HG02981 (cell line): ENCODE measurements at regions not wholly inside any gene's neighbourhood (a gene's known extent, or its start where the extent isn't known, plus 50 kb on each side); places are given as distances from the start of the nearest gene placed in this dataset.
A peak's percentile ranks its signal among the peaks of the same experiment; 100 is the strongest.
"Not testable (repeated sequence)": the region's sequence is repeated elsewhere in the genome, so short reads cannot be mapped to it uniquely, and the experiment has no call there.

Source experiments
- ATAC-seq: cut with Tn5 transposase; IDR thresholded peaks from one replicate; pipeline ENCODE4 v1.9.1; 2021; ENCODE audit warnings: mild to moderate bottlenecking, moderate library complexity; ENCODE audit not compliant: unreplicated experiment

DNA sequence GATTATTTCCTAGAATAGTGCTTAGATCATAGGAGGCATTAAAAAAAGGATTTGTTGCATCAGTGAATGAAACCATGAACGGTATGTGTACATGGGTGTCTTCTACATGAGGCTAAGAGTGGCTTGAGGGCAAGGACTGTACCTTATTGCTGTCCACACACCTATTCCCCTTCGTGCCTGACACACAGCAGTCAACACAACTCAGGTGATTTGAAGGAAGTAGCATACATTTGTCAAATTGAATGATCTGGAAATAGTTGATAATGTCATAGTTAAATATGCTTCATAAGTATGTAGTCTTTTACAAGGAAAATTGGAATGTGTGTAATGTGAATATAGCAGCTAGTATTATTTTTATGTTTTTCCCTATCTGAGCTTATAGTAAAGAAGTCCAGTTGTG, 189.0 kb upstream of the DAB1 start:
- ATAC-seq, result no peak

DNA sequence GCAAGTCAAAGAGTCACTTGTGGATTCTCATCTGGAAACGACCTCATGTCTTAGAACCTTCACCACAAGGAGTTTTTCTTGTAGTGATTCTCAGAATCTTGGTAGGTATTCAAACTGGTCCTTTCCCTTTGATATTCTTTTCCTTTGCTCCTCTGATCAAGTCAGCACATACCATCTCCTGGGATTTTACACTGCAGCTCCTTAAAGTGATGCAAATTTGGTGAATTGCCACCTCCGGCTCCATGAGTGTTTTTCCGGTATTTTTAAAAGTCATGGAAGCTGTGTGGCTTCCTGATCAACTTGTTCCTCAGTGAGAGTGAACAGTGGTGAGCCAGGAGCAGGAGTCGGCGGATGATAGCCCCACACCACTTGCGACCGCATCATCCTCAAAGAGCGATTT, 182.1 kb upstream of the DAB1 start:
- no peak for ATAC-seq

DNA sequence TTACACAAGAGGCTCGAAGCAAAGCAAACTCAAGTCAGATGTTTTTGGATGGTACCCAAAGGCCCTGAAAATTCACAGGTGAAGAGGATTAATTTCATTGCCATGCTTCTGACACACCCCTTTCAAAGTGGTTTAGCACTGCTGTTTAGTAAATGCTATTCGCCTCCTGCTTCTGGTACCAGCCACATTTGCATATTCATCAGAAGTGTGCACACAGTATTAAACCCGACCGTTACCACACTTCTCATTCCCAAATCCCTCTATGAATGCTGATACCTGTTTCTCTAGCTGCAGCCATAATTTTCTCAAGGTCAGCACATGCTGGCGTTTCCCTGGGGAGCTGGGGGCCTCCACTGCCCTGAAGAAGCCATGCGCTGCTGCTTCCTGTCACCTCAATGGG, 179.8 kb upstream of the DAB1 start:
- no peak for ATAC-seq

DNA sequence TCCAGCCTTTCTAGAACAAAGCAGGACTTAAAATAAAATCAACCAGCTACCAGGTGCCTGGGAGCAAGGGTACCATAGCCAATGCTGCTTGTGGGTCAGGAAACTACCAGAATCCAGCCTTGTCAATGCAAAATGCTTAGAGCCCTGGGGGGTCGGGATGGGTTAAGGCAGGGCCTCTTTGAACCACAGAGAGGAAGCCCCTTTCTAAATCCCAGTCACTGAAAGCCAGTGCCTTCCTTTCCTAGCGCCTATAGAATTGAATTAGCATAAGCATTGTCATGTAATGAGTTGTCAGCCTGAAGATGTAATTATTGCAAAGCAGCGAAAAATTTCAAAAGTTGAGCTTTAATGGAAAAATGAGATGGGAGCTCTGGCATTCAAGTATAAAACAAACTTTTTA, 176.6 kb upstream of the DAB1 start:
- no peak for ATAC-seq

DNA sequence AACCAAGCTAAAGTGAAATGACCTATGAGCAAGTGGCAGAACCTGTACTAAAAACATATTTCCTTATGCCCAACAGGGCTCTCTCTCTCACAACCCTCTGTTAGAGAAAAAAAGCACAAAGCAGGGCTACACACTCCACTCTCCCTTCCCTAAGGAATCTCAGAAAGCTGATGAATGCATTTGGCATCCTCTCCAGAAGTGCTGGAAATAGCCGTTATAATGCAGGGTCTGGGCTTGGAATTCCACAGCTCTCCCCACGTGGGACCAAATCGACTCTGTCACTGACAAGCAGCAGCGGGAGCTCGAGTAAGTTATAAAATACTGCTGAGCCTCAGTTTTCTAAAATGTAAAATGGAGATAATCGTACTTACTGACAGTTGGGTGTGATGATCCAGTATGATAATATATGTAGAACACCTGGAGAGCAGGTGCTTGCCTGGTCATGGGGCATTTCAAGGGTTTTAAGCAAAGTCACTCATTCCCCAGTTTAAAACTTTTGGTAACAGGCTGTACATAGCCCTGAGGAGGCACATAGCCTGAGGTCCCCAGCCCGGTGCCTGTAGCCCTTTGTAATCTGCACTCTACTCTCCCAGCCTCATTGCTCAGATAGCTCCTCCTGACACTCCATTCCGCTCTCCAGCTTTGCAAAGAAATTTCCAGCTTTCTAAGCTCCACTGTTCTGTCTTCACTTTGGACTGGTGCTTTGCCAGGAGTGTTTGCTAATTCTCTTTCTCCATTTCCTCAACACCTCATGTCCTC, 175.6 kb upstream of the DAB1 start:
- ATAC-seq, result no peak

GRCh38 chr1:57597036-57597435, 173.2 kb upstream of the DAB1 start:
- no peak for ATAC-seq

- no peak for ATAC-seq
These were observed 170.1 kb upstream of the DAB1 start for GRCh38 chr1:57594002-57594401.

DNA sequence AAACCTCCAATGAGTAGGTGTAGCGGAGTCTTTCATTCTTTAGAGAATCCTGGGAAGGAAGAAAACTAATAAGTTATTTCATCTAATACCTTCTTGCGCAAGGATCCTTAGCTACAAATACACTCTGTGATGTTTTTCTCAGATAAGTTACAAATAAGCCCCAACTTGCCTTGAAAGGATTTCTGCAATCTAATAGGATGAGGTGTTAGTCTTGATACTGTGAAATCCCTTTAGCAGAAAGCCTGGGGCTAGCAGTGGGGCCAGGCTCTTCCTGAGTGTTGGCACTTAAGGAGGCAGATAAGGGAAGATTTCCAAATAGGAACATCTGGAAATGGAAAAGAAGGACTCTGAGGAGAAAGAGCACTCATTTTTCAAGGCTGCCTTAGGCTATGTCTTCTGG, 168.0 kb upstream of the DAB1 start:
- no peak for ATAC-seq

DNA sequence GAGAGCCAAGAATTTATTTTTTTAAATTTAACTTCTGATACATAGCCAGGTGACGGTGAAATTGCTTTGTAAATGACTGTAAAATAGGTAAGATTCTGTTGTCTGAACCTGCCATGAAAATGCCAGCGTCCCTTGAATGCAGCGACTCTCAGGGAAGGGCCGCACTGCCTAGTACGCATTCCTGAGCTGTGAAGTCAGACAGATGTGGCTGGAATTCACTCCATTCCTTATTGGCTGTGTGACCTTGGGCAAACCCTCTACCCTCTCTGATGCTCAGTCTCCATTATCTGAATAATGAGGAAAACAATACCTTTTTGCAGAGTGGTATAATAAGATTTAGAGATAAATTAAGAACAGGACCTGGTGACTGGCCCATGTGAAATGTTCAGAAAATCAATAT, 167.1 kb upstream of the DAB1 start:
- no peak for ATAC-seq

- no peak for ATAC-seq
These were observed 163.0 kb upstream of the DAB1 start for GRCh38 chr1:57586842-57587241.

DNA sequence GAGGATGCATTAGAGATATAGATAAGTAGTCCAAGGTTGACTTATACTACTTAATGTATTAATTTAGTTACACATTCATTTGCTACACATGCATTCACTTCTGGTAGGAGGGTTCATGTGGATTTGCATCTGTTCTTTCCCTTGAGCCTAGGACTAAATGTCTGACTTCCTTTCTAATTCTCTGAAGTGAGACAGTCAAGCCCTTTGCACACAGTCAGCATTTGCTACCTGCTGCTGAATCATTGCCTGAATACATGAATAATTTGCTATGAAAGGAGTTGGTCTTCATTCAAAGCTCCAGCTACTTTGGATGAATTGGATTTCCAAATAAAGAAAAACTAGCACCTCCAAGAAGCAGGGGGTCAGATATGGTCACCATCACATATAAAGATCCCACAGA, 154.8 kb upstream of the DAB1 start:
- ATAC-seq, result no peak

GRCh38 chr1:57578099-57578498, 154.2 kb upstream of the DAB1 start:
- ATAC-seq, result no peak

DNA sequence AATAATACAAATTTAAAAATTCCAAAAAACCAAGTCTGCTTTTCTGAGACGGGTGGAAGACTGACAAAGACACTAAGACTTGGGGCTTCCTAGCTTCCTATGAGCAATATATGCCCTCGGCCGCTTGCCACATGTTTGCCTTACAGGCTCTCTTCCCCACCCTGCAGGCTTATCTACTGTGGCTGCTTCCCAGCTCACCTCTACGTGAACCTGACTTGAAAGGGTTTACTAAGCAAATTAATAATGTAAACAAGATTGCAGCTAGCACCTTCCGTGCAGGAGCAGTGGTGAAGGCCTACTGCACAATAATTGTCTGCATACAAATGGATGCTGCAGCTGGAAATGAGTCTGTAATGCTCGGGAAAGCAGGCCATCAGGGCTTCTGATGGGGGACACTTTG, 152.9 kb upstream of the DAB1 start:
- no peak for ATAC-seq

GRCh38 chr1:57572016-57572415, 148.2 kb upstream of the DAB1 start:
- no peak for ATAC-seq

DNA sequence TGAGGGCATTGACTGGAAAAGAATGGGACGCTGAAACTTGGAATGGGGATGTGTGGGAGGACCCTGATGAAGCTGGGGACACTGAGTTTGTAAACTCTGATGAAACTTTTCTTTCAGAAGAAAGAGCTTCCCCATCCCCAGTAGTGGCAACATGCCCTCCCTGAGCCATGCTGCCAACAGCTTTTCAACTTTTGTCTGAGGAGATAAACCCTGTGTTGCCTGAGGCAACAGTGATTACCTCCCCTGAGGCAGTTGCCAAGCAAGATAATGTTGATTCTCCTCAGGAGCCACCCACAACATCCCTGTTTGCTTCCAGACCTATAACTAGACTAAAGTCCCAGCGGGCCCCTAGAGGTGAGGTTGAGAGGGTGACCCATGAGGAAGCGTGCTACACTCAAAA, 134.2 kb upstream of the DAB1 start:
- ATAC-seq, result not testable (repeated sequence)

DNA sequence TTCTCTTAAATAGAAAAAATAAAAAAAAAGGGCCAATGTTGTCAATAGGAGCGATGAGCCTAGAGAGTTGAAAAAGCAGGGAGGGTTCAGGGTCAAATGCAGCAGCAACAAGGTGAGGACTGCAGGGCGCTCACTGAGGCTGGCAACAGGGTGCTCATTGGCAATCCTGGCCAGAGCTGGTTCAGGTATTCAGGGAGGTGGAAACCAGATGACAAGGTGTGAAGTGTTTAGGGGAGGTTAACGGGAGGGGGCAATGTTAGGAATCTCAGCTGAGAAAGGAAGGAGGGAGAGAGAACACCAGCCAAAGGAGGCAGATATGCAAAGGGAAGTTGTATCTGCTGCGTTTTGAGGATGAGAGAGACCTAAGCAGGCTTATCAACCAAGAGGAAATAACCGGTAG, 129.8 kb upstream of the DAB1 start:
- ATAC-seq, result no peak

GRCh38 chr1:57551476-57551875, 127.6 kb upstream of the DAB1 start:
- ATAC-seq, result no peak

GRCh38 chr1:57550092-57550491, 126.2 kb upstream of the DAB1 start:
- ATAC-seq, result peak; percentile 69

DNA sequence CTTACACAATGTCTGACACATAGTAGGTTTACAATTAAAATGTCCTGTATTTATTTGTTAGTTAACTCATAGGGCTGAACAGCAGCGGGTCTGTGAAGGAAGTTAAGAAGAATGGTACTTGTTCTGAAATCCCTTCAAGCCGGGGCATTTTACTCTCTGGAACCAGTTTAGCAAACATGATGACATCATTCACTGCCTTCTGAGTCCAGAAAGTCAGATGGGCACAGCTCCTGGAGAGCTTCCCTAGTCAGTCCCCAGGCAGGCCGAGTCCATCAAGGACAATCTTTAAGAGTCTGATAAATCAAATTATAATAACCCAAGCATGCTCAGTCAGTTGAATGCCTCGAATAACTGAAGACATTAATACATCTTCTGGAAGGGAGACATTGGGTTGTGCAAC, 125.4 kb upstream of the DAB1 start:
- ATAC-seq, result no peak

DNA sequence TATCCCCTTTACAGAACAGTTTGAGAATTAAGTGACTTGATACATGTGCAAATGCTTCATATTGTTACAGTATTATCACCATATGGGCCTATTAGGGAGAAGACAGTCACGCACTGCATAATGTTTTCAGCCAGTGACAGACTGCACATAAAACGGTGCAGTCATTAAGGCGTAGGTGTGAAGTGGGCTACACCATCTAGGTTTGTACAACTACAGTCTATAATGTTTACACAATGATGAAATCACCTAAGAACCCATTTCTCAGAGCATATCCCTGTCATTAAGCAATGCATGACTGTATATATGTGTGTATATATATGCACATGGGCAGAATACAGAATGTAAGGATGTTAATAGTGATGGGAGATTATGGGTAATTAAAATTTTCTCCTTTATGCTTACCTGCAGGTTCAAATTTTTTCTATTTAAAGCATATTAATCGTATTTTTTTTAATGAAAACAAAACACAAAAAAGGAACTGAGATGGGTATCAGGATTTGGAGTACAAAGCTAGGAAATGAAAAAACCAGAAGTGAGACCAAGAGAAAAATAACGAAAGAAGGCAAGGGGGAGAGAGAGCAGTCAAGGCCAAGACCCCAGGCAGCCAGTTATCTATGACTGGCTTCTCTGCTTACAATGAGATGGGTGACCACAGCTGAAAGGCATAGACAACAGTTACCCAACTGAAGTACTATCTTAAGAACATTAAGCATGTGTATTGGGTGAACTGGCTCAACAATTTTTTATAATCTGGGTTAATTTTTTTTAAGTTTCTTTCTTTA, 122.9 kb upstream of the DAB1 start:
- peak; percentile 45 for ATAC-seq

- no peak for ATAC-seq
These were observed 120.5 kb upstream of the DAB1 start for GRCh38 chr1:57544345-57544744.

DNA sequence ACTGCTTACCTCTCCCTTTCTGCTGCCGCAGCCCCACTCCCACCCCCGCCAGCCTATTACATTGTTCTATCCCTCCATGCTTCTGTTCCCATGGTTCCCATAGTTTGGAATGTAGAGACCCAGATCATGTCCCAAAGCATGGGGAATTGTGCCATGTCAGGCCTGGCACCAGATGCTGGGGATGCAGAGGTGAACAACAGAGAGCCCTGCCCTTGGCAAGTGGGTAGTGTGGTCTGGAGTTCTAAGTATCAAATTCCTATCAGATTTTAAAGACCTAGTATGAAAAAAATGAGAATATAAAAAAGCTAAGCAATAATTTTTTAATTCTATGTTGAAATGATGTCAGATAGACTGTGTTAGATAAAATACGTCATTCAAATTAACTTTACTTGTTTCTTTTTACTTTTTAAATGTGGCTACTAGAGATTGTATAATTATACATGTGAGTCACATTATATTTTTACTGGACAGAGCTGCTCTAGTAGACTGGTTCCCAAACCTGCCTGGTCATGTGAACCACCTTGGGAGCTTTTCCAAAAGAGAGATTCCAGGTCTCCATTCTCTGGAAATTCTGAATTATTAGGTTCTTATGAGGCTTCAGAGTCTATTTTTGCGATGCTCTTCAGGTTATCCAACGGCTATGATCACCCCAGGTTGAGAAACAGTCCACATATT, 113.0 kb upstream of the DAB1 start:
- no peak for ATAC-seq
